Activated CD4-positive, alpha-beta T cell treated with anti-CD3 and anti-CD28 coated beads, Interleukin-2, amount 50 U/mL, for 48 hours (primary cell): ENCODE measurements at regions not wholly inside any gene's neighbourhood (a gene's known extent, or its start where the extent isn't known, plus 50 kb on each side); places are given as distances from the start of the nearest gene placed in this dataset.

Source experiments
- DNase-seq, 2 experiments: peaks; one replicate each; pipeline ENCODE4 v3.0.0-alpha.2; 2020

DNA sequence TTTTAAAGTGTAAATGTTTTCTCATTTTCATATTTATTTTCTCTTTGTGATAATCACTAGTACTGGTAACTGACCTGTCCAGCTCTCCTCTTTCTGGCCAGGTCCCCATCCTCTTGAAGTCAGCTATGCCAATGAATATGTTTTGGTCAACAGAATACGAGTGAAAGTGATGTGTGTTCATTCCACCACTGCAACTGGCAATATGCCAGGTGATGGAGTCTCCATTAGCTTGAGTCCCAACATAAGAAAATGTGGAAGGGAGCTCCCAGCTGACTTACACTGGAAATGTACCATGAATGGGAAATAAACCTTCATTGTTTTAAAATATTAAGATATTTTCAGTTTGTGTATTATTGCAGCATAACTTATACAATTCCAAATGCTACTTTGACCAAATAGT is 75.8 kb downstream of the CCDC34 start:
- no peak for DNase-seq

DNA sequence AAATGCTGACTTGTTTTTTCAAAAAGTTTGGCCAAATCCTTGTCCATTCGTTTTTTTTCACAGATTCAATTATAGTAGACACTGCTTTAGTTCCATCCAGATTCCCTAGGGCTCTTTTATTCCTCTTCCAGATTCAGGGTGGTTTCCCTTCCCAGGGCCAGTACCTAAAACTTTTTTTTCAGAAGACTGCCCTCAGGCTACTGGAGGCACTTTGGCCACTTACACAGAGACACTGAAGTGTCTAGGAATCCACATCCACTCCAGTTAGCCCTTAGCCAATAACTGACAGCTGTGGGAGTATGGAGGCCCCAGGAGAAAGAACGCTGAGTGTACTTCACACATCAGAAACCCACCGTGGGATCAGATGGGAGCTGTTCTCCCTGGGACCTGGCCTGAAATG is 77.3 kb downstream of the CCDC34 start:
- DNase-seq = no peak

DNA sequence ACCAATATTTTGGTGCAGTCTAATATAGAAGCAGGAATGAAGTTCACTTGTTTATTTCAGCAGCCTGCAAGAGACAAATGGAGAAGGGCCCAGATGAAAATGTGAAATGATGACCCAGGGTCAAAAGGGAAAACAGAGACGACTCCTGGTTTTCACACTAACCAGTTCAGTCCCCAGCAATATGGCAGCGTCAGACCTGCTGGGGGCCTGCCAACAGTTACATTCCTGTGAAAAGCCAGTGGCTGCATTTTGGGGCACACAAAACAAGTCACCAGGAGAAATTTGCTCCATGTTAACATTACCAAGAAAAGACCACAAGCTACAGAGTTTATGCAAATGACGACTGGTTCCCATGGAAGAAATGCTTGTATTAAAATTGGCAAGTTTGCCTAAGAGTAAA is 80.2 kb downstream of the CCDC34 start:
- no peak for DNase-seq

DNA sequence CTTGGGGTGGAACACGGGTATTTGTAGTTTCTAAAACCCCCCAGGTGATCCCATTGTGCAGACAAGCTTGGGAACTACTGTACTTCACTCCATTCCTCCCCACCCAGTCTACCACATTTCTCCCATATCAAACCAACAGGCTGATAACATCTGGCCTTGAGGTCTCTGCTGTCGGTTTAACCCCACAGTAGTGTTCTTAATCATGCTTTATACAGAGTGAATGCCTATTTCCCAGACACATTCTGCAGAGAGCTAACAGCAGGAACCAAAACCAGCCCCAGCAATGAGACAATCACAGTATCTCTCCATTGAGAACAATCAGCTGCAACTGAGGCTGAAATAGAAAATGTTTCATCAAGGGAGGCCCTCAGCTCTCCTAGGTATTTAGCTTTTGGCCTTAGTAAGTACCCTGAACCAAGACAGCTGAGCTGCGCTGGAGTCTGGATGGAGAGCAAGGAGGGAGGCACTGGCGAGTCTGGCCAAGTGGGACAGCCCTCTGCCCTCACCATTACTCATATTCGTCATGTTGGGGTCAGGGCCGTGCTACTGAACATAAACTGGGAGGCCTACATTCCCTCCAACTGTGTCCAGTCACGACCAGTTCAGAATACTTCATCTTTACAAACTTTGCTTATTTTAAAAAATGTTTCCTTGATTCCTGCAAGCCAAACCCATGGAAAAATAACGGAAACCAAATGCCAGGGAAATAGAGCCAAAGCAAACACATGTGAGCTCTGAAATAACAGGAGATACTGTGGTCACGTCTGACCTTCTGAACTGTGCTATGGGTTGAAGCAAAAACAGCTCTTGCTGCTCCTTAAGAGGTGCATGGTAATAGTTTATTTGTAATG is 81.0 kb downstream of the CCDC34 start:
- no peak for DNase-seq

DNA sequence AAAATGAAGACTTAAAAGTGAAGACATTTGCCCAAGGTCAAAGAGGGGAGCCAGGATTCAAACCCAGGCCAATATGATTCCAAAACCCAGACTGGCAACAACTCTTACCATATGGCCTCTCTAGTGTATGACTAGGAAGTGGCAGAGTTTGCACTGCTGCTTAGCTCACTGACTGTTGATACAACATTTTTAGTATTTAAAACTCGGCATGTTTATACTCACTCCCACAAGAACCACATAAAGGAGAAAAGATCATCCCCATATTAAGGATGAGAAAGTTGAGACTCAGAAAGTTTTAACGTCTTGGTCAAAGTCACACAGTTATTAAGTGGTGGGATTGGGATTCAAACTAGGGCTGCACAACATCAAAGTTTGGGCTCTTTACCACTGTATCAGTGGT is 81.7 kb downstream of the CCDC34 start:
- no peak for DNase-seq

DNA sequence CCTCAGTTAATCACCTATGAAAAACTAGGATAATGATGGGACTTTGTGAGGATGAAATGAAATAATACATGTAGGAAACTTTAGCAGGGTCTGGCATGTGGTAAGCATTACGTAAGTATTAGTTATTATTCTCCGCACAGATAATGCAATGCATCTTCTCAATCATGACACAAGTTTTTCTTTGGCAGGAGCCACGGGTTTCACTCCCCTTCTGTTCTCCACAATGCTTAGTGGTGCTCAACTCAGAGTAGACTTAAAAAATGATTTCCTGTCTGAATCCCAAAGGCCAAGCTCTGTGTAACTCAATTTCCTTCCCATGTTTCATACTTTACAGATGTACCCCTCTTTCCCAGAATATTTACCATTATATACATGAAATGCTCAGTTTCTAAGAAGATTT is 82.9 kb downstream of the CCDC34 start:
- no peak for DNase-seq

DNA sequence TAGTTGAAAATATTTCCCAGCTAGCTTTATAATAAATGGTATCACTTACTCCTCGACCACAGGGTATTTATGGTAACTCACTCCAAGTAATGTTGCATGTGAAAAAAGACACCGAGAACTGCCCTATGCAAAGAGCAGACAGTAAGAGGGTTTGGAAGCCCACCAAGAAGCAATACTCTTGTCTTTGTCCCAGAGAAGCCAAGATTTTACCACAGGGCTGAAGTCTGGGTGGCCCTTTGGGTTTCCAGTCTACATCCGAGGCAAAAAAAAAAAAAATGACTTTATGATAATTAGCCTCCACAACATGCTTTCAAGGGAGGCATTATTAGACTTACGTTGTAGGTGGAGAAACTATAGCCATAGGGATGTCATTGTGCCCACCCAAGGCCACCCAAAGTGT is 83.6 kb downstream of the CCDC34 start:
- no peak for DNase-seq

DNA sequence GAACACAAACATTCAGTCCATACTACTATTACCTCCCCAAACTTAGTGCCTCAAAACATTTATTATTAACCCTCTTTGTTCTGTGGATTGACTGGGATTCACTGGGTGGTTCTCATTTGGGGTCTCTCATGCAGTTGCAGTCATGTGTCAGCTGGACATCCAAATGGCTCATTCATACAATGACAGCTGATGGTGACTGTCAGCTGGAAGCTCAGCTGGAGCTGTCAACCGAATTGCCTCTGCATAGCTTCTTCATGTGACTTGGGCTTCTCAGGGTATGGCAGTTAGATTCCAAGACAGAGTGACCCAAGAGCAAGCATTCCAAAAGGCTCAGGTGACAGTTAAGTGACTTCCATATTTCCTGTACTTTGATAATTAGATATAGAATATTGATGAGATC is 85.2 kb downstream of the CCDC34 start:
- DNase-seq = no peak

DNA sequence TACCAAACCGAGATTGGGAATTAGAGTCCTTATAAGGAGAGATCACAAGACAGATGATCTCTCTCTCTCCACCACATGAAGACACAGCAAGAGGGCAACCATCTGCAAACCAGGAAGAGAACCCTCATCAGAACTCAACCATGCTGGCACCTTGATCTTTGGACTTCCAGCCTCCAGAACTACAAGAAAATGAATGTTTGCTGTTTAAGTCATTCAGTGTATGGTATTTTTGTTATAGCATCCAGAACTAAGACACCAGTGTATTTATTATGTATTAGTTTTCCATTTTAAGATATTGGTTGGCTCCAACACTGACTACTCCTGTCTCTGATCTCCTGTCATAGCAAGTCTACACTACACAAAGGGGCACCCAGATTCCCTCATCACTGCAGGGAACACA is 86.9 kb downstream of the CCDC34 start:
- DNase-seq = no peak

DNA sequence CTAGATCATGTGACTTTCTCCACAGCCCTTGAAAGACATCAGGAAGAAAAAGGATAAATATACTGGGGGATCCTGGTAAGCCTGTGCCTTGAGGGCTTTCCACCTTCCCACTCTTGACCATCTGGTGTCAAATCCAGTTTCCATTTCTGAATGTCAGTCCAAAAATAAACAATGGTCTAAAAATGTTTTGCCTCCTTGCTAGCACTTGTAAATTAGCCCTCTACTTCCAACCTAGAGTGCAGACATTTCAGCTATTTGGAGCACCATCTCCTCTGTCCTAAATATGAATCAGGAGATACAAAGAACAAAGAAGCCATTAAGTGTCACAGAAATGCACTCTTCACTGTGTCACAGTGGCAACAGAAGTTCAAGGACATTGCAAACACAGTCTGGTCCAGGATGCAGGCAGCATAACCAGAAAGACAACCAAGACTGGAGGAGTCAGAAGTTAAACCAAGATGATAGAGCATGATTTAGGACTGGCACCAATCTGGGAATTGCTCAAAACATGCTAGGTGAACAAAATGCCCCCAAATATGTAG is 88.1 kb downstream of the CCDC34 start:
- no peak for DNase-seq

DNA sequence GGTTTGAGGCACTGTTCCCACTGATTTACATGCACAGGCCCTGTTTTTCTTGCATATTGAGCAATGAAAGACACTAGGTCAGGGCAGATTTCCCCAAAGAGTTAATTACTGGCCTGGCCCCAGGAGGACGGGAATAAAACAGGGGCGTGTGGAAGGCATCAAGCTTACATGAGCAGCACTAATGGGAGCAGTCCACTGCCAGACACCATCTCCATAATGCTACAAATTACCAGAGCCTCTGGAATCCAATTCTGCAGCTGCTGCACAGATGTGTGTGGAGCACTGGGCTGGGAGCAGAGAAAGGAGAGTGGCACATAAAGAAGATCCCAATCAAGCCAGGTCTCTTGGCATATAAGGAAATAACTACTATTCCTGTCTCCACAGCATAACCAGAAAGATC is 96.9 kb downstream of the CCDC34 start:
- no peak for DNase-seq

DNA sequence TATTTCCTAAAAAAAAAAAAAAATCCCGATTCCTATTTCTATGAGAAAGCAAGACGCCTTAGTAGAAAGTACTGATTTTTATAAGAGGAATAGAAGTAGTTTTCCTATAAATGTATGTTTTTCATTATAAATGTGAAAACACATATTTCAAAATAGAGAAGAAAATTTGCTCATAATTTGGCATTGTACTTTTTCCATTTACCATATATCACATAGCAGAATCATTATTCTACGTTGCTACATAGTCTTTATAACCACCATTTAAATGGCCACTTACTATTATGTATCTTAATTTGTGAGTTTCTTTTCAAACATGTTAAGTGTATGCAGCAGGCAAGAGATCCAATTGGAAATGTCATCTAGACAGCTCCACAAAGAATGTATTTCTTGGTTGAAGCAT is 99.0 kb downstream of the CCDC34 start:
- no peak for DNase-seq

DNA sequence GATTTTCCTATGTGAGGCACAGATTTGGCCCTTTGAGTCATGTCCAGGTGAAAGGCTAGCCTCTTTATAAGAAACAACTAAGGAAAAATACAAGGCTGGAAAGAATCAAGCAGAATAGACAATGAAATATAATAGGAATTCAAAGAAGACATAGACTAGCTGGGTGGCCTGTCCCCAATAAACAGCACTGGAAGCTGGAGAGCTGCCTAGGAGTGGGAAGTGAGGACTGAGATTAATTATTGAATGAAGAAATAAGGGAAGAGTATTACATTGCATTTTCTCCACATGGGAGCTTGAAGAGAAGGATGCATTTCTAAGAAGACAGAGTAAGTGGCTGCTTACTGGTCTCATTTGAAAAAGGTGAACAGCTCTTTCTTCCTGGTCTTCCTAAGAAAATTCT is 100.0 kb downstream of the CCDC34 start:
- no peak for DNase-seq

DNA sequence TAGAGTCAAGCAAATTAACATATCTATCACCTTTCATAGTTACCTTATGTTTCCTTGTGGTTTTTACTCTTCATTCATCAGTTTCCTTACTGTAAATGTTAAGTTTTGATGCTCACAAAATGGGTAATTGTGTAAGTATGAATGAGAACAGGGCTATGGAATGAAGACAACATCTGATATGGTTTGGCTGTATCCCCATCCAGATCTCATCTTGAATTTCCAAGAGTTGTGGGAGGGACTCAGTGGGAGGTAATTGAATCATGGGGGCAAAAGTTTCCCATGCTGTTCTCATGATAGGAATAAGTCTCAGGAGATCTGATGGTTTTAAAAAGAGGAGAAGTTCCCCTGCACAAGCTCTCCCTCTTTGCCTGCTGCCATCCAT is 107.6 kb downstream of the CCDC34 start:
- no peak for DNase-seq

DNA sequence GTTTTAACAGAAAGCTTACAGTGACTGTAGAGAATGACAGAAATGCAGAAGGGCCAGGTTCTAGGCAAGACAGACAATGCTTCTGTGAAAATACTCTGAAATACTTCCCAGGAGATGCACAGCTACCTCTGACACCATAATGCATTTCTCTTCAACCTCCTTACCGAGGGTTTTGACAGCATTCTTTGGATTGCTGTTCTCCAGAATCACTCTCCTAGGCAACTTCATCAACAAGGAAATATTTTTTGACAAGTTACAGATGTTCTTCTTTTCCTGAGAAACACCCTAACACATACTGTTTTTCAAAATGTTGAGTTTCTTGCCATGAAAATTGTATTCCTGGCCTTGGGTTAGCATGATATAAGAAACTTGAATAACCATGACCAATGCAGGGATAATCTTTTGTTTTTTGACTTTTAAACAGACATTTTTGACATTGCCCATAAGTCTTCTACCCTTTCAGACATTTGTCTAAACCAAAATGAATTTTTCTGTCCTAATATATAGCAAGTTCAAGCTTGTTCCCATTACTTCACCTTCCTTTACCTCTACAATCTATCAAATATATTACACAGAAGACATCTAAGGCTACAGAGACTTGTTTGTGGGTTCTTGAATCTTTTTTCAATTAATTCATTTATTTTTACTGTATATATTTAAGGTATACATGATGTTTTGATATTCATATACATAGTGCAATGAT is 108.1 kb downstream of the CCDC34 start:
- no peak for DNase-seq

DNA sequence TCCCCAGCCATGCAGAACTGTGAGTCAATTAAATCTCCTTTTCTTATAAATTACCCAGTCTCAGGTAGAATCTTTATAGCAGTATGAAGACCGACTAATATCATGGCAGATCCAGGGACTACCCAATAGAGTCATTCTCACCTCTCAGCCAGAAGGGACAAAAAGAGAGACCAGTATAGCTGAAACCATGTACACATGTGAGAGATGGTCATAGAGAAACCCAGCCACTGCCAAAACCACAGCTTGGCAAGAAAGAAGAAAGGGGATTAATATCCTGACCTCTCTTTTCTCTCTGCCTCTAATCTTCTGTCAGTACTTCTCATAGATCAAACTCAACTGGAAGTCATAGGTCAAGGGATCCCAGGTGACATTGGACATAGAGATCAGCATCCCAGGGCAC is 109.8 kb downstream of the CCDC34 start:
- no peak for DNase-seq

DNA sequence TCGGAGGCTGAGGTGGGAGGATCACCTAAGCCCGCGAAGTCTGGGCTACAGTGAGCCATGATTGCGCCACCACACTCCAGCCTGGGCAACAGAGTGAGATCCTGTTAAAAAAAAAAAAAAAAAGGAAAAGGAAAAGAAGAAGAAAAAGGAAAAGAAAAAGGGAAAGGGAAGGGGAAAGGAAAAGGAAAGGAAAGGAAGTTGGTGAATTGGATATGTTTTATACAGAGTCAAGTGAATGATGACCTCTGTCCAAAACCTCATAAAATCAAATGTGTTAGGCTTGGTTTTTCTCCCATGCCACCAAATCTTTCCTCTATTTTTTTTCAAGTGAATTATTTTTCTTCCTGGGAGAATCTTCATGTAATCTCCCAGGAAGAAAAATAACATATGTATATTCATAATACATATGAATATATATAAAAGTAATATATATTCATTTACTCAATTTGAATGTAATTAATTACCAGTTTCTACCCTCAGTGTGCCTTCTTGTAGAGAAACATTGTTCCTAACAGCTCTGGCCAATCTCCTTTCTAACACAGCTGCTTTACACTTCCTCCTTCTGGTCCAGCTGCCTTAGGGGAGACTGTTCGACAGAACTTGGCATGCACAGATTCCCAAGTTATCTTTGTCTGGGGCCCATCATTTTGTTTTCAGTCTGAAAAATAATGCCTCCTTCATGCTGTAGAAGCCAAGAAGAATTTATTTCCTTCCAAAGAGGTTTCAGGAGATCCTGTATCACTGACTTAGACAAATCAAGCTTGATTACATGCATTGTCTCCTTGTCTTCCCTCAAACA is 111.9 kb downstream of the CCDC34 start:
- DNase-seq = no peak

DNA sequence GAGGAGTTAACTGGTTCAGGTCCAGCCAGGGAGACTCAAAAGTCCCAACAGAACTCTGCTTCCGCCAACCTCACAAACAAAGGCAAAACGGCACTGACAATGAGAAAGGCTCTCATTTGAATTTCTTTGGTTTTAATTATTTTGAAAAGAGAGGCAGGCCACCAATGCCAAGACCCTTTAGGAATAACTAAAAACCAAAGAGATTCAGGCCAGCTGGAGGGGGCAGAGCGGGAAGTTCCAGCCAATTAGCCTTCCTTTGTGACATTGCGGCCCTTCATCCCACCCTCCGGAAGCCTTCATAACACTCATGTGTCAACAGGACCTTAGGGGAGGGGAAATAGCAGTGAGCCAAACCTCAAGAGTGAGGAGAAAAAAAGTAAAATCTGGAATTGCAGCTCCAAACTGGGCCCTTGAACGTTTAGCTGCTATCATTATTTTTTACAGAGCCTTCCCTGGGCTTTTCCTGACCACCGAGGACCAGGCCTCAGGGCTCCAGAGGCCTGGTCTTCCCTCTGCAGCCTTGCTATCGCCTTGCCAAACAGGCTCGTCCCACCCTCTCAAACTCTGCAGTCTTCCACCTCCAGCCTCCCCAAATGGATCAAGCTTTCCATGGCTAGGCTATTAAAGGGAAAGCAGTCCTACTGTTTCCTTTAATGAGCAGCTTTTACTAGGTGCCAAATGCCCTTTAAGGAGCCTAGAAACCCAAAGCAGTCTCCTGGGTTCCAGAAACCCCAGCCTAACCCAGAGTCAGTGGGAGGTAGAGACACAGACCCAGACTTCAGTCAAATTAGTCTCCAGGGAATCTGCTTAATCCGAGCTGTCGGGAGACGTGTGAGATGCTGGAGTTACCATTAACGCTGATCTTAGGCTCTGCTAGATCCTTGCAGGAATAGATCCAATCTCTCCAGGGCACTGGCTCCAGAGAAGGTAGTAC is 114.2 kb downstream of the CCDC34 start:
- no peak for DNase-seq

DNA sequence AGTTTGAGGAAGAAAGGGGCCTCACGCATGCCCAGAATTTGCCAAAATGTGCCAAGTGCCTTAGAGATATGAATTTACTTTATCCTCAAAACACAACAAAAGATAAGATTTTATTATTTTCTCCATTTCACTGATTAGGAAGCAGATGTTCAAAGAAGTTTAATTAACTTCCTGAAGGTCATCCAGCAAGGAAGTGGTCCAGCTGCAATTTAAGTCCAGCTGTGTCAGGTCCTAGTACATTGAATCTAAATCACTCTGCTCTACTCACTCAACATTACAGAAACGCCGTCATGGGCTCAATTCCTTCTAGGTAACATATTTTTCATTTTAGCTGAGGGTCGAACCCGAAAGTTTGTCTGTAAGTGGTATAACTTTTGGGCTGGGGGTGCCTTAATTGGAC is 115.4 kb downstream of the CCDC34 start:
- DNase-seq = no peak

DNA sequence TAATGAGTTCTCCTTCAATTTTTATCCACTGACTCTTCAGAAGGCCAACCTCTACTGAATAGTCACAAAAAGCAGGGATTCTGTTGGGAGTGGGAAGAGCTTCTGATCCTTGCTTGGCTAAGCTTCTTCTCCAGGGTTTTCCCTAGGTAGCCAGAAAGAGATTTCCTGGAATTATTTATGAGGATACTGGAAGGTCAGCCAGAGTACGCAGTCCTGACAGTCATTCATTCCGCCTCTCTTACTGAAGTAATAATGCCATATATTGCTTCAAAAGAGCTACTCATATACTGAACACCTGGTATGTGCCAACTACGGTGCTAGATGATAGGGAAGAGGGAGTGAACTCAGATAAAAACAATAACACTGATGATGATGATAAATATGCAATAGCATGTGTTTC is 116.1 kb downstream of the CCDC34 start:
- no peak for DNase-seq

DNA sequence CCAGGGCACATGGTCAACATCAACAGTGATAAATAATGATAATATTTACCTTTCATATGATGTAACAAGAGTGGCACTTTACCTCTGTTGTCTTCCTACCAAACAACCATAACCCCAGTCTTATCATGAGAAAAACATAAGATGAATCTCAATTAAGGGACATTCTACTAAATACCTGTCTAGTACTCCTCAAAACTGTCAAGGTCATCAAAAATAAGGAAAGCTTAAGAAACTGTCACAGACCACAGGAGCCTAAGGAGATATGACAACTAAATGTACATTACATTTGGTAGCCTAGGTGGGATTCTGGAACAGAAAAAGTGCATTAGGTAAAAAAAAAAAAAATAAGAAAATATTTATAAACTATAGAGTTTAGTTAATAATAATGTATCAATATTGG is 118.1 kb downstream of the CCDC34 start:
- DNase-seq = no peak

DNA sequence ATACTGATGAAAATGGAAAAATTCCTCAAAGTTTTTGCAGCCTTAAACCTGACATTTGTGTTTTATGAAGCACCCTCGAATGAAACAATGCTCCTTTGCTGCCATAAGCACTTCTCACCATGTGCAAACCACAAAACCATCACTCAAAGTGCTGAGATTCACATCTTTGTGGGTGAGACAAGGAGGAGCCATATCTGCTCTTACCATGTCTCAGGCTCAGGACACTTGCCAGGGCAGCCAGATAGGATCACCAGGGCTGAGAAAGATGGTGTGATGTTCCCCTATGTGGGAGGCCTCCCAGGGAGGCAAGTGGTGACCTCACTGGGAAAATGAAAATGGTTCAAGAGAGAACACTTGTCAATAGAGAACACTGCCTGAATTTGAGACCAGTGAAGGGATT is 120.4 kb downstream of the CCDC34 start:
- no peak for DNase-seq
